ENCODE measurements at regions not wholly inside any gene's neighbourhood (a gene's known extent, or its start where the extent isn't known, plus 50 kb on each side); places are given as distances from the start of the nearest gene placed in this dataset.
"Not testable (repeated sequence)": the region's sequence is repeated elsewhere in the genome, so short reads cannot be mapped to it uniquely, and the experiment has no call there.

DNA sequence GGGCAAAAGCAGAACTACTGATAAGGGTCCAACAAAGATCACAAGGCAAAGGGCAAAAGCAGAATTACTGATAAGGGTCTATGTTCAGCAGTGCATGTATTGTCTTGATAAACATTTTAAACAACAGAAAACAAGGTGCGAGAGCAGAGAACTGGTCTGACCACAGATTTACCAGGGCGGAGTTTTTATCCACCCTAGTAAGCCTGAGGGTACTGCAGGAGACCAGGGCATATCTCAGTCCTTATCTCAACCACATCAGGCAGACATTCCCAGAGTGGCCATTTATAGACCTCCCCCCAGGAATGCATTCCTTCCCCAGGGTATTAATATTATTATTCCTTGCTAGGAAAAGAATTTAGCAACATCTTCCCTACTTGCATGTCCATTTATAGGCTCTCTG lies 138.2 kb upstream of the EDNRB start:
- DNase-seq, result not testable (repeated sequence)

DNA sequence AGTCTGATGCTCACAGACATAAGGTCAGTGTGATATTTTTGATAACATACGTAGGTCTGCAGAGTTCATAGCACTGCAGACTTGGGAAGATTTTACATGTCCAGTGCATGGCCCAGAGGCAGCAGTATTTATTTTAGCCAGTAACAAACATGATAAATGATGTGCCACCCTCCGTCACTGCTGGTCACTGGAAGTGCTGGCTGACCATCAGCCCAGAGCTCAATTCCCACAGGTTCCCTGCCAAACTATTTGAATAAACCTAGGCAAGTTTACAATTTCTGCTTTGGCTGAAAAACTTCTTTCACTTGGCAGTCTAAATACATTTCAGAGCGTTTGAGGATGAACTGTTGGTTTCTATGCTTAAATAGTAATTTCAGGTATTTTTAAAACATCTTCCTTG lies 135.5 kb upstream of the EDNRB start:
- no peak for DNase-seq

DNA sequence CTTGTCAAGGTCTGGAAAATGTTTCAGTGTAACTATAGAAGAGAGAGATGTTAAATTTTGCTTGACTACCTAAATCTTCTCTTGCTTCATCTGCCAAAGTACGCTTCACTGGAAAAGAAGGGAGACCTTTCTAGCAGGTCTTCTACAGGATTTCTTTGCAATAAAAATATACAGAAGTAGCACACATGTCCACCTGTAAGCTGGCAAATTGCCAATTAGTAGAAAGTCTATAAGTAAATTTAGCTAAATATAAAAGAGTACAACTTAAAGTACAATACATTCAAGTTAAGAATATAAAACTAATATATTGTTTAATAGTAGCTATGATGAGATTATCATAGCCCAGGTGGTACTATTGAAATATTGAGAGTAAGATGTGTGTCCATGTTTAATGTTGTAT lies 128.5 kb upstream of the EDNRB start:
- DNase-seq, result no peak

DNA sequence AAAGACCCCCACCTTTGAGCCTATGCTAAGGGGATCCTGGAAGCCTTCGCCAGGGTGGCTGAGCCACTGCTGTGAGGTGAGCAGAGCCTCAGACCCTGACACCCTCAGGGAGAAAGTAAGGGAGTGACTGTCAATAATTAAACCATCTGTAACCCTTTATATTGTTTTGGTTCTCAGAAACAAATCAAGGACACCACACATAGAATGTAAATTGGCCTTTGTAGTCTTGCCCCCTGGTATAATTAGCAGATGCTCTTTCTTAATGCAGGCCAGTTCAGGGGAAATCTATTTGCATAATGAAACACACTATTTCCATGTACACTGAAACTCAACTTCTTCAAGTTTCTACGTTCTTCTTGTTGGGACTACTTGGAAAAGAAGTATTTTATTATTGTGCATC lies 127.7 kb upstream of the EDNRB start:
- no peak for DNase-seq

DNA sequence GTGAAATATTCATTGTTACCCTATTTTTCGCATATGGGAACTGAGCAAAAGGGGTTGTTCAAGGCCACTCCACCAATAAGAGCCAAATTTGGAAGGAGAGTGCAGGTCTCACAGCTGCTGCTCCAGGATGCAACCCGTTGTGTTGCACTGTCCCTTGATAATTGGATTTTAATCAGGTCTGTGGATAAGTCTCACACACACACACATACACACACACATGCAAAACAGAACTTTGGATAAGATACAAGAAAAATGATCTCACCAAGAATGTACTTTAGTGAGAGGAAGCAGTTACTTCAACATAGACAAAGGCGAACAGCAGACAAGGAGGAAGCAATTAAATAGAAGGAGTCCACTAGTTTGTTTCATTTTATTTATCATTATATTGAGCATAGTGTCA lies 127.3 kb upstream of the EDNRB start:
- DNase-seq, result no peak

DNA sequence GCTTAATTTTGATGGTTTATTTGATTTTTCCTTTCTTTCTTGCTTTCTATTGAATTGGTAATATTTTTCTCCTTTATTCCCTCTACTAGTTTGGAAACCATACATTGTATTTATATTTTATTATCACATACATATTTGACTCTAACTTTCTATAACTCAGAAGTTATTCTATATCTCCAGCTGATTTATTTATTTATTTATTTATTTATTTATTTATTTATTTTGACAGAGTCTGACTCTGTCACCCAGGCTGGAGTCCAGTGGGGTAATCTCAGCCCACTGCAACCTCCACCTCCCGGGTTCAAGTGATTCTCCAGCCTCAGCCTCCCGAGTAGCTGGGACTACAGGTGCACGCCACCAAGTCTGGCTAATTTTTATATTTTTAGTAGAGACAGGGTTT lies 122.7 kb upstream of the EDNRB start:
- DNase-seq, result not testable (repeated sequence)

DNA sequence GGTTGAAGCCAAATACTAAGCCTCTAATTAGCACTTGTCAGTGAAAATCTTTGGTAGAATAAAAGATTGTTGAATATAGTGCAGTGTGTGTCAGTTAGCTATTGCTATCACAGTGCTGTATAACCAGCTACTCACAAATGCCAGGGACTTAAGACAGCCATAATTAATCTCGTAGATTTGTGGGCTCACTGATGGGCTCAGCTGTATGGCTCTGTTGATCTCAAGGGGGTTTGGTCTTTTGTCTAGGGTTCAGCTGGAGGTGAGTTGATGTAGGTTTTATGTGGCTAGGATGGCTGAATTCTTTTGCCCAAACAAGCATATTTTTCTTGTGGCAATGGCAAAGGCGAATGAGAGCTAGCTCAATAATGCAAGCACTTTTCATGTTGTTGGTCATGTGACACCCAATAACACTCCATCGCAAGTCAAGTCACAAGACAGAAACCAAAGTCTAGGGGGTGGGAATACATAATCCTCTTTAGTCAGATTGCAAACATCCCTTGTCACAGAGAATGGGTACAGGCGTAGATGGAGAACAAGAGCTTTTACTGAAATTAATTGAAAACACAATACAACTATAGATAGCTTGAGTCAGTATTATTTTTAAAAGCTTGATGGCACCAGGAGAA lies 121.7 kb upstream of the EDNRB start:
- DNase-seq, result no peak

DNA sequence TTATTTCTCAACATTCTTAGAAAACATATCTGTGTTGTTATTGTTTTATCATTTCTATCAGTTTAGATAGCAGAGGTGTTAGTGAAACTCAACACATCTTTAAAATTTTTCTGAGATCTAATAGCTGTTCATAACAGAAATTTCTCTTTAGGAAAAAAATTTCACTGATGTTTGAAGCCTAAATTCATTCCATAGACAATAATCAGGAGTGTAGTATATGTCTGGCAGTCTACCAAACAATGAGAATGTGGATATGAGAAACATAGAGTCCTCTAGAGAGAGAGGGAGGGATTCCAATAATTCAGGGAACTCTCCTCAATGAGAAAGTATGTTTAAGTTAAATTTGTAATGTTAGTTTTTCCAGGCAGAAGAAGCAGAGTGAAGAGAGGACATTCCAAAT lies 118.2 kb upstream of the EDNRB start:
- no peak for DNase-seq

DNA sequence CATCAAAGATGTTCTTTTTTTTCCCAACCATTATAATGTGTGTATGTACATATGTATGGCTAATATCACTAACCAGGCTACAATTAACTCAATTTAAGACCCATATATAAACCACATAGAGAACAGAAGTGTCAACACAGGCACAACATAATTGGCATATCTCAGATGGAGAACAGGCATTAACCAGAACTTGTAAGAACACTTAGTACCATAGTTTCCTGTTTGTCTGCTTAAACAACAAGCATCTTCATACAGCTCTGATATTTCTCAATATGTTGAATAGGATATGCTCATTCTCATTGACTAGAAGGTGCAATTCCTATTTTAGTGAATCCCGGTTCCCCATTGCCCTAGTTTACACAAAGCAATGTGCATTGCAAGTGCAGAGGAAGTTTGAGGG lies 116.9 kb upstream of the EDNRB start:
- DNase-seq, result no peak

DNA sequence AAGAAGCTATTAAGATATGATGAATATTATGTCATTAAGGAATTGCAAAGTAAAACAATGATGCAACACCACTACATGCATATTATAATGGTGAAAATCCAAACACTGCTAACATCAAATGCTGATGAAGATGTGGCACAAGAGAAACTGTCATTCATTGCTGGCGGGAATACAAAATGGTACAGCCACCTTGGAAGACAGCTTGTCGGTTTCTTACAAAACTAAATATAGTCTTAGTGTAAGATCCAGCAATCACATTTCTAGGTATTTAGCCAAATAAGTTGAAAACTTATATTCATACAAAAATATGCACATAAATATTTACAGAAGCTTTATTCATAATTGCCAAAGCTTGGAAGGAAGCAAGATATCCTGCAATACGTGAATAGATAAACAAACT lies 114.9 kb upstream of the EDNRB start:
- no peak for DNase-seq

DNA sequence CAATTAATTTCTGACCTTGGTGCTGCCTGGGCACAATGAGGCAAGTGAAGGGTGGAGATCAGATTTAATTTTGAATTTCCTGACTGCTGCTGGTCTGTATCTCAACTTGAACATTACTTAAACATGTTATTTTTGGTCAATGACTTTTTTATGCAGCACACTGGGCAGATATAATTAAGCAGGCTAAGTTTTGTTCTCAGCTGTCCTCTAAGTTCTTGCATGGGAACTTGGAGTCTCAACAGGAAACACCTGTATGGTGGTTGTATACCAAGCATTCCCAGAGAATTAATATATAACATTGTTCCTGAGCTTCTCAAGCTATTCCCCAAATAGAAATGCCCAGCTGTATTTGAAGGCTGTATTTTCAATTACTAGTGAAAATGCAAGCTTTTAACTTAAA lies 113.5 kb upstream of the EDNRB start:
- no peak for DNase-seq

DNA sequence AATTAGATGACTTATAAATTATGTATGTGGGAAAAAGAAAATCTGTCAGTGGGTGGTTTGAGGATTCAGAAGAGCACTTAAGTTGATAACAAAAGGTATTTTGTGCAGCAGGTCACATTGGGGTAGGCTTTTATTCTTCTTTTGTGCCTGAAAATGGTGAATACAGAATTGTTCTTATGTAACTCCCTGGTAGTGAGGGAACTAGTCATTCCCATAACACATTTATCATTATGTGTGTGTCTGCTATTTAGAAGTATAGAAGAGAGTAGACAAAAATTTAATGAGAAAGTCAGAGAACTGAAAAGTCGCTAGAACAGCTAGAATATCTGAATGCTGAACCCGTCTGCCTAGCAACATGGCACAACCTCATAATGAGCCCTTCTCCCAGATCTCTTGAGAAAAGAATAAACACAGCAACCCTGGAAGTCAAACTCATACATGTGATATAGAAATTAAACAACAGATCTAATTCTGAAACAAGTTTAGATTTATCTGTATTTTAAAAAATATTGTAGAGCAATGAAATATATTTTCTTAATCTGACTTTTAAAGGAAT lies 111.8 kb upstream of the EDNRB start:
- no peak for DNase-seq

DNA sequence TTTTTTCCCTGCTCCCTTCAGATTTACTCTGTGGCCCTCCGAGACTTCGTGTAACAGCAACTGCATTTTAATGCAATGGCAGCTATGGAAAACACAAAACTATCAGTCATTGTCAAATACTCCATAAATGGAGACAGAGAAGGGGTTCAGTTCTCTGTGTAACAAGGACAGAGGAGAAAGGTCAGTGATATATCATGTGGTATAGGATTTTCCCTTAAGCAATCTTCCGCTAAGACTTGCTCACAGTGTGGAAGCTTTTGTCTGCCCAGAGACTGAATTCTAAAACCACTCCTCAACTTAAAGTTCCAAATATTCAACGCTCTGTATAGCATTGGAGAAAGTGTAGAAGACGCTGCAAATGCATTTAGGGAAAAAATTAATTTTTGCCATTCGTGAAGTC lies 111.3 kb upstream of the EDNRB start:
- DNase-seq, result no peak

DNA sequence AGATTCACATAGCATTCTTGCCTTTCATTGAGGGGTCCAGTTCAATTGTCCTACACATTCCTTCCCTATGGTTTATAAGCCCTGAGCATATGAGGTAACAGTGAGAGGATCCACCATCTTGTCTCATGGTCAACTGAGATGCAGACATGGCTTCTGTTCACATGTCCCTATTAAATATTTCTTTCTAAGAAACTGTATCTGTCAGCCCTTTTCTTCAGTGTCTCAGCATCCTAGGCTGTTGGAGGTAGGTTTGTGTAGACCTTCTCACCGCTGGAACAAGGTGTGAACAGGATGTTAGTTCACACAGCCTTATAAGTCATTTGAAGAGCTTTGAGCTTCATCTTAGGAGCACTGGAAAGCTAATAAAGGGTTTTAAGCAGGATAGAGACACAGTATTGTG lies 110.3 kb upstream of the EDNRB start:
- no peak for DNase-seq

DNA sequence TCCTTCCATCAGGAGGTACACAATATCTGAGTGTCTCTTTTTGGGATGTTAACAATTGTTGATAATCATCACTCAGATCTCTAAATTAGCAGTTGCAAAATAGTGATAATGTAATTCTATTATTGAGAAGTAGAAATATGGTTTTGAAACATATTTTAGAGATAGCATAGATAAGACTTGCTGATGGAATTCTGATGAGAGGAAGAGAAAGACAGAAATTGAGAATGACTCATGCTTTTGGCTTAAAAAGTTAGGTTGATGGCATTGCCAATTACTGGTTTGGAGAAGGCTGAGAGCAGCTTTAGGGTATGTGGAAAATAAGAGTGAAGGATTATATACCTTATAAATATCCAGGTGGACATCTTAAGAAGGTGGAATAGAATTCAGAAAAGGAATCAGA lies 106.4 kb upstream of the EDNRB start:
- DNase-seq, result no peak

DNA sequence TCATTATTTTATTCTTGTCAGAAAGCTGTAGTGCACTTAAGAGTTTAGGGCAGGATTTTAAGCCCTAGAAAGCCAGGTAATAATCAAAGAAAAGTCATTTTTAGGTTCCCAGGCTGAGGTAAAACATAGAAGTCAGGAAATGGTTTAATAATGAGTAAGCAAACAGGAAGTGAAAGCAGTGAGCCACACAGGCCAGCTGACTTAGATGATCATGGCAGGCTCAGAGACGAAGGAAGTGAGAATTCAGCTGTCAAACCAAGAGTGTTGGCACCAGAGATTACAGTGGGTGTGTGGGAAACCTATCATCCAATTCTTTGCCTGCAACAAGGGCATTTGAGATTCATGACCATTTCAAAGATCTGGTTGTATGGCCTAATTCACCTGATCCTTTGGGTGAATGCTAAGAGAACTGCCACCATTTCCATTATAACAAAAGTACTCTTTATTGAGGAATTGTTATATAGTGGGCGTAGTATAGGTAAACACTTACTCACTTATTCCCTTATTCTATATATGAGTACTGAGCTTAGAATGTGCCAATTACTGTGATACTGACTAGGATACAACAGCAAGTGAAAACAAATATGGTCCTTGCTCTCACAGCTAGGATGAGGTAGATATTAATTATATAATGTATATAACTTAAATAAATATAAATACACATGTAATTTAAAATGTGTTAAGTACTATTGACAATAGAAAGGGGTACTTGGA lies 103.7 kb upstream of the EDNRB start:
- no peak for DNase-seq

DNA sequence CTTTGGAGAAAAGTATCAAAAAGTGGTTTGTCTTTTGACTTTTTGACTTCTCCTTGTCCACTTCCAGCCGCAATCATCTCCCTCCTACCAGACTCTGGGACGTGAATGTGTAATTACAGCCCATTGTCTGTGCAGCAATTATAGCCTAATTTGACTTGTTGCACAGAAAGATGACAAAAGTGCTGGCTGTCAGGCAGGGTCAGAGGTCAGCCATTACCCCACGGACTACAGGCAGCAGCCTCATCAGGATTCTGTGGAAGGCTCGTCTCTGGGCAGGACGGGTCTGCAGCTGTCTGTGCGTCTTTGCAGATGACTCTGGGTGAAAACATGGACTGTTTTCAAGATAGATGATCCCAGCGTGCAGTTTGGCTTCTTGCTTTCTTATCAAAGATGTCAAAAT lies 102.2 kb upstream of the EDNRB start:
- DNase-seq, result no peak

DNA sequence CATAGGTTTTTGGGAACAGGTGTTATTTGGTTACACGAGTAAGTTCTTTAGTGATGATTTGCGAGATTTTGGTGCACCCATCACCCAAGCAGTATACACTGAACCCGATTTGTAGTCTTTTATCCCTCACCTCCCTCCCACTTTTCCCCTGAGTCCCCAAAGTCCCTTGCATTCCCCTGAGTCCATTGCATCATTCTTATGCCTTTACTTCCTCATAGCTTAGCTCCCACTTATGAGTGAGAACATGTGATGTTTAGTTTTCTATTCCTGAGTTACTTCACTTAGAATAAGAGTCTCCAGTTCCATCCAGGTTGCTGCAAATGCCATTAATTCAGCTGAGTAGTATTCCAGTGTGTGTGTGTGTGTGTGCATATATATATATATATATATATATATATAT lies 97.2 kb upstream of the EDNRB start:
- no peak for DNase-seq

DNA sequence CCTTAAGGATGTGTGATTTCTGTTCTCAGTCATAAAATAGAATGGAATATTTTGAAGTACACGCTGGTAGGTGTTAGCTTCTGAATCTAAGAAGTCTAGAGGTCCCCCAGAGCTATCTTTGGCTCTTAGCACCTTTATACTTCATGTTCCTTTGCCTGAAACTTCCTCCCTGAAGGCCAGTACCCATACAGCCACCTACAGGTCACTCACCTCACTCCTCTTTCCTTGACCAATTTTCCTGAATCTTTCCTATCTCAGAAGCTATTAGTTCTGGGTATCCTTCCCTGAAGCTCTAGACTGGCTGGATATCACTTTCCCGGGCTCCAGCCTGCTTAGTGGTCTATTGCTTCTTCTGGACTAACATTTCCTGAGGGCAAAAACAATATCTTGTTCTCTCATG lies 93.4 kb upstream of the EDNRB start:
- DNase-seq, result no peak

DNA sequence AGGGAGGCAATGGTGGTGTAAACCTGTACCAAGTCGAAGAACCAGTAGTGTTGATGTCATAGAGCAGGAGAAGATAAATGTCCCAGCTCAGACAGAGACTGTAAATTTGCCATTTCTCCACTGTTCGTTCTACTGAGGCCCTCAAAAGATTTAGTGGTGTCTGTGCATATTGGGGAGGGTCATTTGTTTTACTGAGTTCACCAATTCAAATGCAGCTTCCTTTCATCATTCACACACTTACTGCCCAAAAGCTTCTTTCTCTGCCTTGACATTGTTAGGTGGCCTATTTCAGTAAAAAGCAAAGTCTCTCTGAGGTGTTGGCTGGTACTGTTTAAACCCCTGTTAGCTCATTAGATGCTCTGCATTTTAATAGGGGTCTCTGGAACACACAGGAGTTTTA lies 86.2 kb upstream of the EDNRB start:
- DNase-seq, result no peak

DNA sequence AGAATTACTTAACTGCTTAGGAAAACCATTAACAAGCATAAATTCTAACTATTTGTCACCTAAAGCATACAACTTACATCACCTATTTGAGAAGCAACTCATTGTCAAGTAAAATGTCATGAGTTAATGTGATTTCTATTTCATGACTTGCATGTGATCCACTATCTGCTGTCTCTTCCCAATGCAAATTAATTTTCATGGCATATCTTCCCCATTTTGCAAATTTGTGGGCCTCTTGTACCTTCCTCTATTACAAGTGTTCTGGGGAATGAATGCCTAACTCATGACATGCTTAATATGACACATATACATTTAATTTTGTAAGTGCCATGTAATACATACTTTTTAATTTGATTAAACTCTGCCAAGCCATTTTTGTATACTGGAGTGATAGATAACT lies 81.1 kb upstream of the EDNRB start:
- DNase-seq, result no peak

DNA sequence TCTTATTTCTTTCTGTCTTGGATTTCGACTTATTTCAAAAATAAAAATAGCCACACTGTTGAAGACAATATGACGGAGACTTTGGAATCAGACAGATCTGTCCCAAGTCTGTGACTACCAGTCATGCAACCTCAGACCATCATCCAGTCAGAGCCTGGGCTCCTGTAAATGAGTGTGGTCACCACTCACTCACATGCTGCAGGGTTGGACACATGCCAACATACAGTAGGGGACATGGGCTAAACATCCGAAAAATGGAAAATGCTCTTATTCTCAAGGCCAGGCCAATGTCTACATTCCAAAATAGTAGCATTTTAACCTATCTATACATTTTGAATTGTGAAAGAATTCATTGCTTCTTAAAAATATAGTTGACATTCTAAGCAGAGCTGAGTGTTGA lies 75.5 kb upstream of the EDNRB start:
- no peak for DNase-seq

DNA sequence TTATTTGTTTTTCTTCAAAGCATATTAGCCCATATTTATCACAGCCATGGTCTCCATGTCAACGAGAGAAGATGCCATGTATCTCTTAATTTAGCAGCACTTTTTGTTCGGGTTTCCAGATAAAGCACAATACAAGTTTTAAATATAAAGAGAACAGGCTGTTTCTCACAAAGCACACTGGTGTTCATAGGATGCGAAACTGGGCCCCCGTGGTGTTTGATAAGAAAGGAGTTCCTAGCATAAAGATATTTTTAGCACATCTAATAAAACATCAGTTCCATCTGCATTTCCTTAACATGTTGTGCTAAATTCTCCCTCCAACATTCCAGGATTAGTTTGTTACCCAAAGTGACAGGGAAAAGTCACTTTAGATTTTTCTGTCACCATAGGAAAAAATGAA lies 72.4 kb upstream of the EDNRB start:
- DNase-seq, result no peak

DNA sequence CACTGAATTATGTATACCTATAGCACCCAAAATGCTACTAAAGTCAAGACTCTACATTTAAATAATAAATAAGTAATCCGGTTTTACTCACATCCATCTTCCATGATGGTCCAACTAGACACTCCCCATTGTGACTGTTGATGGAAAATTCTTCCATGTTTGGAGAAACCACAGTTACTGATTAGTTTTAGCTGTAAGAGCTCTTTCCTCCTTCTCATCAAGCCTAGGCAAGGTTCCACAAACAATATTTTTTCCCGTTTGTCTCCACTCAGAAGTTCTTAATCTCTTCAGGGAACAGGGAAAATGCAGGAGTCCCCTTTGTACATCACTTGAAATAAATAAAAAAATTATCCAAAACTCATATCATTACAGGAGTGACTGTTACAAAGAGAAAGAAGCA lies 70.7 kb upstream of the EDNRB start:
- no peak for DNase-seq

DNA sequence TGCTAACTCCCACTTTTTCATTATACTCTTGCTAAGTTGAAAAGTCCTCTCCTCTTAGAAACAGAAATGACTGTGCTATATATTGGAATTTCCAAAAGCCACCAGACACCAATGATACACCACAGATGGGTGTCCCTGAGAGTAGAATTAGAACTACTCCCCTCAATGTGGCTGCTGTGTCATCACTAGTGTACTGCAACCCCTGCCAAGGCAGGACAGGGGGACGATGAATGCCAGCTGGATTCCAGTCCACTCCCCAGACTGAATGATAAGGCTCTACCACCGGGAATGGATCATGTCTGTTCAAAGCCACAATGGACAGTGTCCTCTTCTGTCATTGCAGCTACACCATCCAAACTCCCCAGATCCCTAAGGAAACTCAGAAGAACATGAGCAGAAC lies 69.7 kb upstream of the EDNRB start:
- no peak for DNase-seq

Data from NCI-H1436 (cell line).